ENCODE measurements at regions not wholly inside any gene's neighbourhood (a gene's known extent, or its start where the extent isn't known, plus 50 kb on each side); places are given as distances from the start of the nearest gene placed in this dataset.

DNA sequence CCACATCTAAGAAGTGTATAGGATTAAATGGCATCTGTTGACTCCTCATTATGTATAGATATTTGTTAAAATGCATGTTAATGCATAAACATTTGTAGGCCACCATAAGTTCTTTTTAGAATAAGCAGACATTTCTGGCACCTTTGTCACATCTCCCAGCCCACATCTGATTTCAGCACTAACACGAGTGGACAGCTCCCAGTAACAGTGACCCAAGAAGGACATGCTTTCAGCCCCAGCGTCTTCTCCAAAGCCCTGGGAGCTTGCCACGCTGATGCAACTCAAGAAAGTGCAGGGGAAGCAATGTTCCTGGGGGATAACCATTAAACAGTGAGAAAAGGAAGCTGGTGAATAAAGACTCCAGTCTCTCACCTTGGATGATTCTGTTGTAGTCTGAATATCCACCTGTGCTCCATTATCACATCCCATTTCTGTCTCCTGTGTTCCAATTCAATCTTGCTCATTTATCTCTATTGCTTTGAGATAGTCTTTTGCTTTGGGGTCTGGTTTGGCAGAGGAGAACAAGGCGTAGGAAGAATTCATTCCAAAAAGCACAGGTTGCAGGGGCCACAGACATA, 182.6 kb upstream of the THSD7B start:
- intact Hi-C loops (cut with DNase I): no loop called here
- no peak for DNase-seq

DNA sequence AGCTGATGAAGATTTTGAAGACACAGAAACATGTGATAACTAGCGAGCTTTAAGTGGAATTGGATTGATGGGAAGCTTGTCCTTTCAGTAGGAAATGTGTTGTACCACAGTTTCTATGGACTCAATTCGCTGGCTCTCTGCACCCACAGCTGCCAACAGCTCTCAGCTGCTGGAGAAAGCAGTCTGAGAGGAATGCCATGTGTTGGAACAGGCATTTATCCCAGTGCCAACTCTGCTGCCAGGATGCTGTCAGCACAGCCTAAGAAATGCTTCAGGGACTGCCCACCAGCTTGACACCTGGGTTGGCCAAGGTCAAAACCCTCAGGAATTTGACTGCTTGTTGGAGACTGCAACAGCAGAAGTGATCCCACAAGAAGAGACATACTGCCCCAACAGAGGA, 193.0 kb upstream of the THSD7B start:
- intact Hi-C loops (cut with DNase I): no loop called here

DNA sequence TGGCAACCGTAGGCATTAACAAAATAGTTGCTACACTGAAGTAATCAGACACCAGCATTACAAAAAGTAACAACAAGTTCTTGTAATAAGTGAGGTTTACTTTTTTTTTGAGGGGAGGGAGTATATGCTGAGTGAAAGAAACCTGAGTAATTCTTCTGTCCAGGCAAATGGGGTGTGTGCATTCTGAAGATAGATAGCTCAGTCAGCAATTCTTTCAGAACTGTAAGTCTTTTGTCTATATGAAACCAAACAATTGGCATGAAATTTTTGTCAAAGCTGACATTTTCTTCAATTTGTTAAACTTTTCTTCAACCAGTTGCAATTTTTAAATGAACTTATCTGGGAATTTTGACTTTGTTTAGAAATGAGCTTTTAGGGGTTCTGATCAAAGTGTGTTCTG, 208.1 kb upstream of the THSD7B start:
- intact Hi-C loops (cut with DNase I): no loop called here
- DNase-seq: no peak

More for the DNA sequence above, 193.0 kb upstream of the THSD7B start:
- DNase-seq: peak in 9 of 10 donors; percentile 11 to 87 (median 30)

GRCh38 chr2:136550181-136550580, 215.2 kb upstream of the THSD7B start:
- intact Hi-C loops (cut with DNase I): no loop called here

GRCh38 chr2:136539355-136539754, 226.0 kb upstream of the THSD7B start:
- no peak for DNase-seq
- intact Hi-C loops (cut with DNase I): no loop called here

More at GRCh38 chr2:136550181-136550580, 215.2 kb upstream of the THSD7B start:
- DNase-seq: no peak

- intact Hi-C loops (cut with DNase I): no loop called here
- peak in 7 of 10 donors; percentile 13 to 77 (median 26) for DNase-seq
Observed at GRCh38 chr2:136538489-136538888, 226.9 kb upstream of the THSD7B start.

- peak in 2 of 10 donors; percentile 59 to 64 for DNase-seq
- intact Hi-C loops (cut with DNase I): no loop called here
Observed at GRCh38 chr2:136534811-136535210, 230.5 kb upstream of the THSD7B start.

GRCh38 chr2:136532171-136532570, 233.2 kb upstream of the THSD7B start:
- DNase-seq: no peak
- intact Hi-C loops (cut with DNase I): no loop called here

DNA sequence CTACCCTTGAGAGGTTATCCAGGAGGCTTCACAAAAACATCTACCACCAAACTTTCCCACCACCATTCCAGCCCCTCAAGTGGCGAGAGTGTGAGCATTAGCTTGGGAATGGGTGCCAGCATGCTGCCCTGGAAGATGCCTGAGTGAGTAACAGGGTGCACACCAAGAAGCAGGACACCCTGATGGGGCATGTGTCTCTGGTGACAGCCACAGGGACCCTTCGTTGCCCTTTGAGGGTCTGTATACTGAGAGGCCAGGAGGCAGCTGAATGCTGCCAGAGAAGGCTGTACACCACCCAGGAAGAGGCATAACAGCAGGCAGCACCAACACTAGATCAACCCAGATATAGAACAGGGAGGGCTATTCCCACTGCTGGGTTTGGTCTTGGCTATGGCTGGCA, 233.6 kb upstream of the THSD7B start:
- DNase-seq: no peak
- intact Hi-C loops (cut with DNase I): no loop called here

DNA sequence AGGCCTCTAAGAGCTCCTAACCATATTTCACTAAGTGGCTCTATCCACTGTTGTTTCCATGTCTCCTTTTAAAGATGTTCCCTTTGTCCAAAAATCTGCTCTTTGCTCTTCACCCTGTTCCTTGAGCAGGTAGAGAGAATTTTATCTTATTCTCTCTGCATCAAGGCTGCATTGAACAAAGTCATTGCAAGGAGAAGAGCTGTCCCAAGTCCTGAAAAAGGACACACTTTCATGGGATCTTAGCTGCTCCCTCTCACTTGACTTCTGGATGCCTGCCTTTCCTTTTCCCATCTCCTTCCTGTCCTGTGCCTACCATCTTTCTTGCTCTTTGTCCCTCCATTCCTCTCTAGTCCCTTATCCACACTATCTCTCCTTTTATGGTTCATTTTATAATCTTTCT, 235.2 kb upstream of the THSD7B start:
- intact Hi-C loops (cut with DNase I): no loop called here
- no peak for DNase-seq

DNA sequence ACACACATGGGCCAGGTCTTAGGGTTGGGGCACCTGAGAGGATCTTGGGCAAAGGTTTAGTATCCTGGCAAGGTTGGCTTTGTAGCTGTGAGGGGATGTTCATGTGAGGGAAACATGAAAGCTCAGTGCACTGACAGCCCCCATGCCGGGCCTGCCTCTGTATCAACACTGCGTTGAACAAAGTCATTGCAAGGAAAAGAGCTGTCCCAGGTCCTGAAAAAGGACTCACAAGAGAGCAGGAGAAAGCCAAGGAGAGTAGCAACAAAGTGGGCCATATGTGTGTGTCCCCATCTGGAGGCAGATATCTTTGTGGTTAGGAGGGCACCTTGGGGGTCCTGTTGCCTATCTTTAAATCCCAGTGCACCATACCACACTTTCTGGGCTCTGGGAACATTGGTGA, 237.8 kb upstream of the THSD7B start:
- DNase-seq: no peak
- intact Hi-C loops (cut with DNase I): no loop called here

GRCh38 chr2:136522724-136523123, 242.6 kb upstream of the THSD7B start:
- intact Hi-C loops (cut with DNase I): no loop called here
- peak in 2 of 10 donors; percentile 62 for DNase-seq

DNA sequence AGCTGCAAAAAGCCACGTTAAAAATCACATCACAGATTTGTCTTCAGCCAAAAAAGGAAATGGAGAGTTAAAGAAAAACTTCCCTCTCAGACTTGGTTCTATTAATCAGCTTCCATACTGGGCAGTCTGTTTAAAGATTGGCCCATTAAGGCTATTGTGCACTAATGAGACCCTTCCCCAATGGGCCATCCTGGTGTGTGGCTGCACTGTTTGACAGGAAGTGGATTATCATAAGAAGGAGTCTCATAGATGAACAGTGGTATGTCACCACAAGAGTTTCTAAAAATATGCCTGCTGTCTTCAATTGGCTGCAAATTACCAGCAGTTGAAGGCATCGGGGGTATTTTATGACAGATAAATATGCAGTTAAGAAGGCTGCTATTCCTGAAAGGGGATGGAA, 247.6 kb upstream of the THSD7B start:
- intact Hi-C loops (cut with DNase I): no loop called here
- no peak for DNase-seq

- intact Hi-C loops (cut with DNase I): no loop called here
- DNase-seq: no peak
Observed at GRCh38 chr2:136510244-136510643, 255.1 kb upstream of the THSD7B start.

DNA sequence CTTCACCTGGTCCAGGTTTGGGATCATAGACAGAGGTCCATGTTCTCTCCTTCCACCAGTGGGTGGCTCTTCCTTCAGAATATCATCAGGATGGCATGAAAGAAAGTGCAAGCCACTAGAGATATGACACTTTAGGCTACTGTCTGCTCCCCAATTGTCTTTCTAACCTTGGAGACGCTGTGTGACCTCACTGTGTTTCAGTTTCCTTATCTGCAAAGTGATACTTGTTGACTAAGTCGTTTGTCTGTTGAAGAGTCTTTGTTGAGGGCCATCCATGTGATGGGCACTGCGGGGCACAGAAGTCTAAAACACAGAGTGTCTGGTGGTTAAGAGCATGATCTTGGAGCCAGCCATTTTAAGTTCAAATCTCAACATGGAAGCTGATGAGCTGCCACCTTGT, 259.9 kb upstream of the THSD7B start:
- DNase-seq: no peak
- intact Hi-C loops (cut with DNase I): no loop called here

- no peak for DNase-seq
- intact Hi-C loops (cut with DNase I): no loop called here
Observed at GRCh38 chr2:136502660-136503059, 262.7 kb upstream of the THSD7B start.

- DNase-seq: no peak
- intact Hi-C loops (cut with DNase I): no loop called here
Observed at GRCh38 chr2:136497709-136498108, 267.6 kb upstream of the THSD7B start.

DNA sequence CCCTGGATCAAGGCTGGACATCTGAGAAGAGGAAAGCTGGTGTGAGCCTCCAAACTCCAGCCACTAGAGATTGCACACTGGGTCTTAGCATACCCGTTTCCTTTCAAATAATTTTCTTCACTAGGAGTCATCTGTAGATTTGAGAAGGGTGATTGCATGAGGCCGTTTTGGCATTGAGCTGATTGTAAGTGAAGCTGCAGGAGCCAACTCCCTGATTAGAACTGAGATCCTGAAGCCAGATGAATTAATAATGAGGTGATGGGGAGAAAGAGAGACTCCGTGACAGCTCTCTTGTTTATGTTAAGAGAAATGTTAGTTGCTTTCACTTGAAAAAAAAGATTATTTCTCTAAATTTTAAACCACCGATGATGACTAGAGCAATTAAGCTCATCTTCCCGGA, 268.4 kb upstream of the THSD7B start:
- DNase-seq: no peak
- intact Hi-C loops (cut with DNase I): no loop called here

- intact Hi-C loops (cut with DNase I): no loop called here
- DNase-seq: no peak
Observed at GRCh38 chr2:136495636-136496035, 269.7 kb upstream of the THSD7B start.

GRCh38 chr2:136492901-136493300, 272.4 kb upstream of the THSD7B start:
- DNase-seq: no peak
- intact Hi-C loops (cut with DNase I): no loop called here

GRCh38 chr2:136490100-136490499, 275.2 kb upstream of the THSD7B start:
- intact Hi-C loops (cut with DNase I): no loop called here
- DNase-seq: no peak

DNA sequence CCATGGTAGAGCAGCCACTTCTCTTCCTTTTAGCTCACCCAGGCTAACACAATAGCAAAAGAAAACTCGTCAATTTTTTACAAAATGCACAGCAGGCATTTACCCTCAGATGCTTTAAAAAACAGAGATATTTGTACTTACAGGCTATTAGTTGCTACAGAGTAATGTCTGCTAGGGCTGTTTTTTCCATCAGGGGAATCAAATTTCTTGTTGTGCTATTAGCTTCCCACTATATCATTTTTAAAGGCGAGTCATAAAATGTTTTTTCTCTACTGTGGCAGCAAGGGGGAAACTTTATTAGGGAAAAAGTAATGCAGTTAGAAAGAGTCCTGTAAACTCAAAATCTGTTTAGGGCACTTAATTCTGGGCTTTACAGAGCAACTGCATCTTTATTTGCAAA, 277.9 kb upstream of the THSD7B start:
- intact Hi-C loops (cut with DNase I): no loop called here
- DNase-seq: no peak

DNA sequence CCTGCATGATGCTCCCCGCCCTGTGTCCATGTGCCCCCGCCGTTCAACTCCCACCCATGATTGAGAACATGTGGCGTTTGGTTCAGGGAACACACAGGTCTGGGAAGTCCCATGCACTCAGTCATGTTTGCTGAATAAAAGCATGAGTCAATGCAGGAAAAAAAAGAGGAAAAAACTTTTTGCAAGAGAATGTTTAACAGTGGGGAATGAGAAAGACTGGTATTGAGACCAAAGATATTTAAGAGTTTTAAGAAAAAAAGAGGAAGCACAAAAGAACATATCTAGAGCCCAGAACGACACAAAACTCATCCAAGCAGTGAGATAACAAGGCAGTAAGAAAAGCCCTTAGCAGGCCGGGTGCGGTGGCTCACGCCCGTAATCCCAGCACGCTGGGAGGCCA, 279.2 kb upstream of the THSD7B start:
- intact Hi-C loops (cut with DNase I): no loop called here
- DNase-seq: no peak

Data from posterior cingulate gyrus (tissue), 11 donors.